K562 (cell line): ENCODE measurements at regions not wholly inside any gene's neighbourhood (a gene's known extent, or its start where the extent isn't known, plus 50 kb on each side); places are given as distances from the start of the nearest gene placed in this dataset.

ENCODE experiments used
- E4F1 ChIP-seq: fragments of 250-450 bp; sonication (Bioruptor Pico); IDR thresholded peaks from 2 replicates; pipeline ENCODE4 v1.5.0; 2021; ENCODE audit warnings: mild to moderate bottlenecking, borderline replicate concordance
- HDAC3 ChIP-seq: fragments of 450-650 bp; IDR thresholded peaks from 2 replicates; pipeline ENCODE4 v1.6.1; 2018; ENCODE audit warnings: borderline replicate concordance, mild to moderate bottlenecking, moderate library complexity; ENCODE audit not compliant: partially characterized antibody
- HDAC8 ChIP-seq: fragments of 450-650 bp; IDR thresholded peaks from 2 replicates; pipeline ENCODE4 v1.6.1; 2016; ENCODE audit warnings: mild to moderate bottlenecking, missing genetic modification characterization, moderate library complexity, missing compliant biosample characterization
- HES1 ChIP-seq: fragments of 450-650 bp; IDR thresholded peaks from 2 replicates; pipeline ENCODE4 v1.6.1; 2016; ENCODE audit warnings: low read depth, mild to moderate bottlenecking, moderate library complexity
- MEIS2 ChIP-seq: fragments of 450-650 bp; IDR thresholded peaks from 2 replicates; pipeline ENCODE4 v1.6.1; 2014; ENCODE audit warnings: mild to moderate bottlenecking; ENCODE audit not compliant: partially characterized antibody
- PTRF ChIP-seq: fragments of 450-650 bp; IDR thresholded peaks from 2 replicates; pipeline ENCODE4 v1.6.1; 2016; ENCODE audit warnings: mild to moderate bottlenecking, missing genetic modification characterization, missing compliant biosample characterization
- SMC3 ChIP-seq: conservative IDR thresholded peaks from 2 replicates; pipeline ENCODE4 v1.6.1; 2011; ENCODE audit warnings: low read depth, low read length, improper control_type of control experiment; ENCODE audit not compliant: insufficient read depth
- SRSF7 ChIP-seq: fragments of 200-400 bp; formaldehyde crosslinking; optimal IDR thresholded peaks from 2 replicates; pipeline ENCODE3; 2017; ENCODE audit warnings: mild to moderate bottlenecking, low read depth, low read length
- THRA ChIP-seq: fragments of 450-650 bp; IDR thresholded peaks from 2 replicates; pipeline ENCODE4 v1.6.1; 2017; ENCODE audit warnings: mild to moderate bottlenecking, moderate library complexity
- U2AF1 ChIP-seq: fragments of 200-400 bp; formaldehyde crosslinking; optimal IDR thresholded peaks from 2 replicates; pipeline ENCODE3; 2017; ENCODE audit warnings: mild to moderate bottlenecking, low read depth, low read length, moderate library complexity
- XRCC5 ChIP-seq: fragments of 200-400 bp; formaldehyde crosslinking; IDR thresholded peaks from 2 replicates; pipeline ENCODE4 v1.6.1; 2017; ENCODE audit warnings: low read depth, mild to moderate bottlenecking, low read length
- ZNF740 ChIP-seq, 3 experiments: fragments of 200-800 bp in 1 of 3; sonication (Bioruptor generic) in 1 of 3; sonication (generic) in 1 of 3; formaldehyde crosslinking in 1 of 3; IDR thresholded peaks; 2 replicates each; pipeline versions ENCODE4 v1.6.1 to v1.8.0; 2016 to 2022; ENCODE audit warnings: mild to moderate bottlenecking in 2 of 3, missing compliant biosample characterization in 2 of 3, missing genetic modification characterization in 2 of 3, missing genetic modification reagents in 1 of 3
- TF ChIP-seq, protein P1 (sequence below): fragments of 200-400 bp; formaldehyde crosslinking; IDR thresholded peaks from 2 replicates; pipeline ENCODE4 v1.6.1; 2017; ENCODE audit warnings: mild to moderate bottlenecking, low read depth, low read length, moderate library complexity
- TF ChIP-seq, protein P2 (sequence below): fragments of 450-650 bp; formaldehyde crosslinking; IDR thresholded peaks from 2 replicates; pipeline ENCODE4 v1.4.0; 2022; ENCODE audit warnings: missing genetic modification characterization
- TF ChIP-seq, protein P3 (sequence below): sonication (generic); formaldehyde crosslinking; IDR thresholded peaks from 2 replicates; pipeline ENCODE4 v1.8.1; 2022; ENCODE audit warnings: missing genetic modification reagents

GRCh38 chr6:26304797-26305640, 60.0 kb upstream of the BTN3A2 start (continued):
- TF ChIP-seq, protein P1, sequence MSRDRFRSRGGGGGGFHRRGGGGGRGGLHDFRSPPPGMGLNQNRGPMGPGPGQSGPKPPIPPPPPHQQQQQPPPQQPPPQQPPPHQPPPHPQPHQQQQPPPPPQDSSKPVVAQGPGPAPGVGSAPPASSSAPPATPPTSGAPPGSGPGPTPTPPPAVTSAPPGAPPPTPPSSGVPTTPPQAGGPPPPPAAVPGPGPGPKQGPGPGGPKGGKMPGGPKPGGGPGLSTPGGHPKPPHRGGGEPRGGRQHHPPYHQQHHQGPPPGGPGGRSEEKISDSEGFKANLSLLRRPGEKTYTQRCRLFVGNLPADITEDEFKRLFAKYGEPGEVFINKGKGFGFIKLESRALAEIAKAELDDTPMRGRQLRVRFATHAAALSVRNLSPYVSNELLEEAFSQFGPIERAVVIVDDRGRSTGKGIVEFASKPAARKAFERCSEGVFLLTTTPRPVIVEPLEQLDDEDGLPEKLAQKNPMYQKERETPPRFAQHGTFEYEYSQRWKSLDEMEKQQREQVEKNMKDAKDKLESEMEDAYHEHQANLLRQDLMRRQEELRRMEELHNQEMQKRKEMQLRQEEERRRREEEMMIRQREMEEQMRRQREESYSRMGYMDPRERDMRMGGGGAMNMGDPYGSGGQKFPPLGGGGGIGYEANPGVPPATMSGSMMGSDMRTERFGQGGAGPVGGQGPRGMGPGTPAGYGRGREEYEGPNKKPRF = no peak
- TF ChIP-seq E4F1 (CRISPR knock-in tag) (no peak), HDAC8 (tag) (no peak), HES1 (peak; percentile 77), PTRF (tag) (no peak), SMC3 (no peak), ZNF740 (CRISPR knock-in tag; IDR thresholded peaks at IDR 0.05) (peak; percentile 90), ZNF740 (tag; IDR thresholded peaks at IDR 0.05) (no peak), SRSF7 (no peak), U2AF1 (peak; percentile 18), THRA (no peak), HDAC3 (peak; percentile 35), XRCC5 (no peak), MEIS2 (no peak)
- TF ChIP-seq, protein P2, sequence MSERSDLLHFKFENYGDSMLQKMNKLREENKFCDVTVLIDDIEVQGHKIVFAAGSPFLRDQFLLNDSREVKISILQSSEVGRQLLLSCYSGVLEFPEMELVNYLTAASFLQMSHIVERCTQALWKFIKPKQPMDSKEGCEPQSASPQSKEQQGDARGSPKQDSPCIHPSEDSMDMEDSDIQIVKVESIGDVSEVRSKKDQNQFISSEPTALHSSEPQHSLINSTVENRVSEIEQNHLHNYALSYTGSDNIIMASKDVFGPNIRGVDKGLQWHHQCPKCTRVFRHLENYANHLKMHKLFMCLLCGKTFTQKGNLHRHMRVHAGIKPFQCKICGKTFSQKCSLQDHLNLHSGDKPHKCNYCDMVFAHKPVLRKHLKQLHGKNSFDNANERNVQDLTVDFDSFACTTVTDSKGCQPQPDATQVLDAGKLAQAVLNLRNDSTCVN (CRISPR knock-in tag) = peak; percentile 27; the same call in 1 of the 2 replicates
- TF ChIP-seq, protein P3, sequence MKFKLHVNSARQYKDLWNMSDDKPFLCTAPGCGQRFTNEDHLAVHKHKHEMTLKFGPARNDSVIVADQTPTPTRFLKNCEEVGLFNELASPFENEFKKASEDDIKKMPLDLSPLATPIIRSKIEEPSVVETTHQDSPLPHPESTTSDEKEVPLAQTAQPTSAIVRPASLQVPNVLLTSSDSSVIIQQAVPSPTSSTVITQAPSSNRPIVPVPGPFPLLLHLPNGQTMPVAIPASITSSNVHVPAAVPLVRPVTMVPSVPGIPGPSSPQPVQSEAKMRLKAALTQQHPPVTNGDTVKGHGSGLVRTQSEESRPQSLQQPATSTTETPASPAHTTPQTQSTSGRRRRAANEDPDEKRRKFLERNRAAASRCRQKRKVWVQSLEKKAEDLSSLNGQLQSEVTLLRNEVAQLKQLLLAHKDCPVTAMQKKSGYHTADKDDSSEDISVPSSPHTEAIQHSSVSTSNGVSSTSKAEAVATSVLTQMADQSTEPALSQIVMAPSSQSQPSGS (CRISPR knock-in tag) = no peak
